ENCODE measurements at regions not wholly inside any gene's neighbourhood (a gene's known extent, or its start where the extent isn't known, plus 50 kb on each side); places are given as distances from the start of the nearest gene placed in this dataset.

DNA sequence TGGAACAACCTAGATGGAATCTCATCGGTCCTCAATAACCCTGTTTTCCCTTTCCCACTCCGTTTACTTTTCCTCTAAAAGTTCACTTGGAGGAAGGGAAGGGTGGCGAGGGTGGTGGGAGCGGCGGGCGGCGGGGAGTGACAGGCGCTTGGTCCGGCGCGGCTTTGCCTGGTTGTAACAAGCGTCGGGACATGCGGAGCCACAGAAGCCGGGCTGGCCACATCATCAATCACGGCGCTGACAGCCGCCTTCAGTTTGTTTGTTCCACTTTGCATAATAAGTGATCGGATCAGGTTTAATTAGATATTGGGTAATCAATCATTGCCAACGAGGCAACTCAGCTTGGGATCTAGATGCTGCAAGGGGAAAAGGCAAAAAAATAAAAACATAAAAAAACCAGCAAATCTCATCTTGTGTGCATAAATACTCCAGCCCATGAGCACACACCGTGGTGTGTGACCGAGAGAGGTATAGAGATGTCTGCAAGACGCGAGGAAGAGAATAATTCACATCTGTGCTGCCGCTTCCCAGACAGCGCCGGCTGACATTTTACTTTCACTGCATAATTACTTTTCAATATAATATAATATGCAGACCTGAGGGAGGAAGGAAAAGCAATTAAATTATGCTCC, 396.2 kb upstream of the IRX4 start:
- intact Hi-C loops (cut with DNase I, micrococcal nuclease), result no loop called here
- Histone ChIP-seq H3K4me3 (no peak overlapping the region), H3K4me1 (ENCODE audit: low read depth) (no peaks in the 10 kb centered on the region), H3K36me3 (ENCODE audit: low read depth) (no peaks in the 10 kb centered on the region), H3K9me3 (no peaks in the 10 kb centered on the region)
- no peak for ATAC-seq
- TF ChIP-seq CTCF (IDR thresholded peaks at IDR 0.05), result no peak
- DNase-seq, result no peak

GRCh38 chr5:2277886-2278285, 395.2 kb upstream of the IRX4 start:
- no peak for DNase-seq
- Histone ChIP-seq H3K36me3 (ENCODE audit: low read depth) (no peaks in the 10 kb centered on the region), H3K4me1 (ENCODE audit: low read depth) (no peaks in the 10 kb centered on the region), H3K9me3 (no peaks in the 10 kb centered on the region), H3K4me3 (no peak overlapping the region)
- intact Hi-C loops (cut with DNase I, micrococcal nuclease), result no loop called here
- no peak for ATAC-seq
- TF ChIP-seq CTCF (IDR thresholded peaks at IDR 0.05), result no peak

GRCh38 chr5:2276101-2276500, 393.4 kb upstream of the IRX4 start:
- intact Hi-C loops (cut with DNase I, micrococcal nuclease), result no loop called here
- no peak for TF ChIP-seq CTCF (IDR thresholded peaks at IDR 0.05)
- Histone ChIP-seq H3K9me3 (no peaks in the 10 kb centered on the region), H3K4me3 (no peak overlapping the region), H3K36me3 (ENCODE audit: low read depth) (no peaks in the 10 kb centered on the region), H3K4me1 (ENCODE audit: low read depth) (no peaks in the 10 kb centered on the region)
- ATAC-seq (no peak), DNase-seq (no peak)

- no peaks in the 10 kb centered on the region for H3K4me1 ChIP-seq (ENCODE audit: low read depth)
- ATAC-seq (no peak), DNase-seq (no peak)
- no peak for TF ChIP-seq CTCF (IDR thresholded peaks at IDR 0.05)
- intact Hi-C loops (cut with DNase I, micrococcal nuclease), result no loop called here
- no peaks in the 10 kb centered on the region for H3K36me3 ChIP-seq (ENCODE audit: low read depth)
- H3K9me3 ChIP-seq, result no peaks in the 10 kb centered on the region
- no peak overlapping the region for H3K4me3 ChIP-seq
These were observed 390.0 kb upstream of the IRX4 start for GRCh38 chr5:2272755-2273154.

GRCh38 chr5:2272039-2272438, 389.3 kb upstream of the IRX4 start:
- DNase-seq (no peak), ATAC-seq (no peak)
- Histone ChIP-seq H3K36me3 (ENCODE audit: low read depth) (no peaks in the 10 kb centered on the region), H3K4me3 (no peak overlapping the region), H3K9me3 (no peaks in the 10 kb centered on the region), H3K4me1 (ENCODE audit: low read depth) (no peaks in the 10 kb centered on the region)
- TF ChIP-seq CTCF (IDR thresholded peaks at IDR 0.05), result no peak
- intact Hi-C loops (cut with DNase I, micrococcal nuclease), result no loop called here

DNA sequence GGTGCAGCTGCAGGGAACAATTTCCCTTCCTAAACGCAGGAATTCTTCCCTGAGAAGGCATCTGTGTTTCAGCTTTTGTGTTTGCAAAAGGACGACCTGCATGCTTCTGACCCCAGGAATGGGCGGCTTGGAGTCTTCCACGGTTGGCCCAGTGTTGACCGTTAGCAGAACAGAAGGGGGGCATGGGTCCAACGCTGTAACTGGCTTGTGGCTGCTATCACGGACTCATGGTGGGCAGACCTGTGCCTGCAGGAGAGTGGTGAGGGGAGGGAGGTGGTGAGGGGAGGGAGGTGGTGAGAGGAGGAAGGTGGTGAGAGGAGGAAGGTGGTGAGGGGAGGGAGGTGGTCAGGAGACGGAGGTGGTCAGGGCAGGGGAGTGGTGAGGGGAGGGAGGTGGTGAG, 388.6 kb upstream of the IRX4 start:
- intact Hi-C loops (cut with DNase I, micrococcal nuclease), result no loop called here
- H3K4me1 ChIP-seq (ENCODE audit: low read depth), result no peaks in the 10 kb centered on the region
- H3K36me3 ChIP-seq (ENCODE audit: low read depth), result no peaks in the 10 kb centered on the region
- H3K9me3 ChIP-seq, result no peaks in the 10 kb centered on the region
- TF ChIP-seq CTCF (IDR thresholded peaks at IDR 0.05), result no peak
- DNase-seq (no peak), ATAC-seq (no peak)
- H3K4me3 ChIP-seq, result no peak overlapping the region

Measured in mucosa of descending colon (tissue), 3 donors.